IMR-90 (cell line): ENCODE measurements at regions not wholly inside any gene's neighbourhood (a gene's known extent, or its start where the extent isn't known, plus 50 kb on each side); places are given as distances from the start of the nearest gene placed in this dataset.
A peak's percentile ranks its signal among the peaks of the same experiment; 100 is the strongest.

Source experiments
- ATAC-seq: fragments of 200-7000 bp; cut with Tn5 transposase; 2 replicates; pipeline ENCODE4 v1.9.1; 2020; ENCODE audit warnings: low read depth, mild to moderate bottlenecking, moderate library complexity
- BruUV-seq: library from RNA; stranded (reverse); fragments of 400-500 nt; replicated peaks from 2 replicates; lab custom pipeline; 2021; lab: Mats Ljungman, UMichigan
- CTCF ChIA-PET: fragments of 300-600 bp; formaldehyde crosslinking; extraction: SDS; loops from one replicate; lab custom pipeline; 2021; ENCODE audit warnings: antibody characterized with exemption; lab: Yijun Ruan, JAX
- POLR2A ChIA-PET: fragments of 300-600 bp; sonication (Branson Sonifier 250); formaldehyde crosslinking; loops from one replicate; lab custom pipeline; 2022; ENCODE audit warnings: antibody characterized with exemption; ENCODE audit not compliant: unreplicated experiment; lab: Charles Lee
- DNase-seq: peaks from one replicate; pipeline ENCODE4 v3.0.0; 2013
- H2AFZ ChIP-seq: replicated peaks from 2 replicates; pipeline ENCODE3; 2013; ENCODE audit warnings: low read length, mild to moderate bottlenecking; ENCODE audit not compliant: poor library complexity
- H2AK5ac ChIP-seq: 2 replicates; pipeline ENCODE4 v1.6.1; 2013; ENCODE audit warnings: low read depth, low read length, inconsistent platforms
- H2AK9ac ChIP-seq: replicated peaks from 2 replicates; pipeline ENCODE3; 2013; ENCODE audit warnings: mild to moderate bottlenecking, low read depth, low read length, moderate library complexity; ENCODE audit not compliant: poor library complexity
- H2BK120ac ChIP-seq: 2 replicates; pipeline ENCODE4 v1.6.1; 2013; ENCODE audit warnings: low read depth, low read length, inconsistent platforms
- H2BK15ac ChIP-seq: 3 replicates; pipeline ENCODE4 v1.6.1; 2013; ENCODE audit warnings: low read depth, low read length, inconsistent platforms
- H2BK20ac ChIP-seq: 2 replicates; pipeline ENCODE4 v1.6.1; 2013; ENCODE audit warnings: low read depth, mild to moderate bottlenecking, inconsistent platforms, low read length, moderate library complexity
- H2BK5ac ChIP-seq: 2 replicates; pipeline ENCODE4 v1.6.1; 2013; ENCODE audit warnings: mild to moderate bottlenecking, low read depth, low read length, inconsistent platforms; ENCODE audit not compliant: poor library complexity, severe bottlenecking
- H3K14ac ChIP-seq: replicated peaks from 2 replicates; pipeline ENCODE4 v1.6.1; 2013; ENCODE audit warnings: low read depth, low read length, inconsistent platforms
- H3K18ac ChIP-seq: 2 replicates; pipeline ENCODE4 v1.6.1; 2013; ENCODE audit warnings: low read depth, low read length, control low read depth
- H3K23ac ChIP-seq: 2 replicates; pipeline ENCODE4 v1.6.1; 2013; ENCODE audit warnings: low read depth, low read length, inconsistent platforms
- H3K27ac ChIP-seq: 2 replicates; pipeline ENCODE4 v1.5.1; 2013; ENCODE audit warnings: mild to moderate bottlenecking, control low read depth, low read length; ENCODE audit not compliant: insufficient read depth
- H3K27me3 ChIP-seq: 2 replicates; pipeline ENCODE4 v1.6.1; 2013; ENCODE audit warnings: low read length; ENCODE audit not compliant: control insufficient read depth, insufficient read depth
- H3K36me3 ChIP-seq: 2 replicates; pipeline ENCODE4 v1.6.1; 2013; ENCODE audit warnings: low read length, mixed read lengths; ENCODE audit not compliant: control insufficient read depth, insufficient read depth
- H3K4ac ChIP-seq: 2 replicates; pipeline ENCODE4 v1.6.1; 2013; ENCODE audit warnings: low read depth, low read length, inconsistent platforms
- H3K4me1 ChIP-seq: 2 replicates; pipeline ENCODE4 v1.6.1; 2013; ENCODE audit warnings: low read length, mixed read lengths; ENCODE audit not compliant: control insufficient read depth, insufficient read depth
- H3K4me2 ChIP-seq: 2 replicates; pipeline ENCODE4 v1.6.1; 2013; ENCODE audit warnings: low read depth, mild to moderate bottlenecking, control low read depth, low read length, moderate library complexity
- H3K4me3 ChIP-seq: 2 replicates; pipeline ENCODE4 v1.5.1; 2013; ENCODE audit warnings: low read depth, mild to moderate bottlenecking, control low read depth, low read length, moderate library complexity; ENCODE audit not compliant: insufficient read depth
- H3K56ac ChIP-seq: 2 replicates; pipeline ENCODE4 v1.6.1; 2013; ENCODE audit warnings: low read length, inconsistent platforms; ENCODE audit not compliant: insufficient read depth; ENCODE audit errors: extremely low read depth
- H3K79me1 ChIP-seq, 2 experiments: 2 replicates each; pipeline ENCODE4 v1.6.1; 2013; ENCODE audit warnings: low read length in 2 of 2, inconsistent platforms in 1 of 2, low read depth in 1 of 2
- H3K9ac ChIP-seq: 2 replicates; pipeline ENCODE4 v1.6.1; 2013; ENCODE audit warnings: low read depth, low read length, control low read depth
- H3K9me1 ChIP-seq: 2 replicates; pipeline ENCODE4 v1.6.1; 2013; ENCODE audit warnings: low read length, inconsistent platforms; ENCODE audit not compliant: insufficient read depth
- H3K9me3 ChIP-seq: 2 replicates; pipeline ENCODE4 v1.6.1; 2013; ENCODE audit warnings: low read length; ENCODE audit not compliant: control insufficient read depth, insufficient read depth
- H4K20me1 ChIP-seq: 2 replicates; pipeline ENCODE4 v1.6.1; 2013; ENCODE audit warnings: low read length, inconsistent platforms; ENCODE audit not compliant: insufficient read depth
- H4K5ac ChIP-seq: 2 replicates; pipeline ENCODE4 v1.6.1; 2013; ENCODE audit warnings: mild to moderate bottlenecking, low read depth, low read length, control low read depth
- H4K8ac ChIP-seq, 2 experiments: 2 replicates each; pipeline ENCODE4 v1.6.1; 2013; ENCODE audit warnings: low read depth in 2 of 2, low read length in 2 of 2, control low read depth in 1 of 2, inconsistent platforms in 1 of 2
- H4K91ac ChIP-seq: 2 replicates; pipeline ENCODE4 v1.6.1; 2013; ENCODE audit warnings: low read depth, low read length, inconsistent platforms; ENCODE audit not compliant: insufficient read depth
- BHLHE40 ChIP-seq: fragments of 150-350 bp; IDR thresholded peaks from 2 replicates; pipeline ENCODE4 v1.6.1; 2016; ENCODE audit warnings: mild to moderate bottlenecking, low read depth, low read length
- CEBPB ChIP-seq: IDR thresholded peaks from 2 replicates; pipeline ENCODE4 v1.6.1; 2012; ENCODE audit warnings: low read depth, low read length, improper control_type of control experiment
- CHD1 ChIP-seq: IDR thresholded peaks from 2 replicates; pipeline ENCODE4 v1.6.1; 2012; ENCODE audit warnings: low read depth, low read length, improper control_type of control experiment
- FOS ChIP-seq: fragments of 150-350 bp; IDR thresholded peaks from 2 replicates; pipeline ENCODE4 v1.6.1; 2016; ENCODE audit warnings: low read depth, low read length
- MAFK ChIP-seq: IDR thresholded peaks from 2 replicates; pipeline ENCODE4 v1.6.1; 2012; ENCODE audit warnings: low read depth, low read length, improper control_type of control experiment
- MAZ ChIP-seq: IDR thresholded peaks from 2 replicates; pipeline ENCODE4 v1.6.1; 2012; ENCODE audit warnings: low read depth, mild to moderate bottlenecking, low read length, improper control_type of control experiment, moderate library complexity, borderline replicate concordance
- MXI1 ChIP-seq: IDR thresholded peaks from 2 replicates; pipeline ENCODE4 v1.6.1; 2012; ENCODE audit warnings: low read depth, mild to moderate bottlenecking, low read length, moderate library complexity, borderline replicate concordance
- NFE2L2 ChIP-seq: fragments of 150-350 bp; IDR thresholded peaks from 2 replicates; pipeline ENCODE4 v1.6.1; 2016; ENCODE audit warnings: low read depth, mild to moderate bottlenecking, low read length
- POLR2A ChIP-seq: IDR thresholded peaks from 2 replicates; pipeline ENCODE4 v1.6.1; 2012; ENCODE audit warnings: mild to moderate bottlenecking, low read depth, low read length
- RAD21 ChIP-seq: IDR thresholded peaks from 2 replicates; pipeline ENCODE4 v1.6.1; 2012; ENCODE audit warnings: low read length, improper control_type of control experiment
- RCOR1 ChIP-seq: IDR thresholded peaks from 2 replicates; pipeline ENCODE4 v1.6.1; 2012; ENCODE audit warnings: mild to moderate bottlenecking, low read length, improper control_type of control experiment; ENCODE audit not compliant: insufficient replicate concordance
- RFX5 ChIP-seq: IDR thresholded peaks from 2 replicates; pipeline ENCODE4 v1.8.0; 2012; ENCODE audit warnings: low read depth, mild to moderate bottlenecking, low read length, moderate library complexity
- SMC3 ChIP-seq: fragments of 150-350 bp; IDR thresholded peaks from 2 replicates; pipeline ENCODE4 v1.6.1; 2016; ENCODE audit warnings: low read depth, mild to moderate bottlenecking, antibody characterized with exemption, low read length, moderate library complexity
- USF2 ChIP-seq: fragments of 150-350 bp; IDR thresholded peaks from 2 replicates; pipeline ENCODE4 v1.6.1; 2017; ENCODE audit warnings: mild to moderate bottlenecking, antibody characterized with exemption, low read length, low read depth
- dilution Hi-C: fragments of 300-500 bp; cut with HindIII; formaldehyde crosslinking; loops from one replicate; pipeline ENCODE4 v1.14.3; 2018; ENCODE audit warnings: low sequenced_read_pairs; ENCODE audit not compliant: unreplicated experiment
- in situ Hi-C: fragments of 300-500 bp; cut with MboI; formaldehyde crosslinking; loops from 3 replicates; pipeline ENCODE4 v1.14.3; 2019; ENCODE audit warnings: low sequenced_read_pairs, inconsistent platforms, mixed read lengths
- intact Hi-C: fragments of 100-400 bp; cut with micrococcal nuclease; formaldehyde crosslinking; loops from 2 replicates; pipeline ENCODE4 v1.10.0; 2022
- TF ChIP-seq, protein P1 (sequence below): fragments of 150-350 bp; IDR thresholded peaks from 2 replicates; pipeline ENCODE4 v1.6.1; 2016; ENCODE audit warnings: low read depth, mild to moderate bottlenecking, low read length, moderate library complexity, borderline replicate concordance
- TF ChIP-seq, protein P2 (sequence below): conservative IDR thresholded peaks from 2 replicates; pipeline ENCODE4 v1.5.1; 2012; ENCODE audit warnings: mild to moderate bottlenecking, low read depth, low read length, improper control_type of control experiment

GRCh38 chr4:127012549-127012948, 620.2 kb upstream of the INTU start:
- intact Hi-C loops (no loop called here), in situ Hi-C loops (no loop called here), dilution Hi-C loops (no loop called here)
- Histone ChIP-seq H3K27ac (no peak overlapping the region), H2BK120ac (no peak overlapping the region), H3K4me3 (no peak overlapping the region), H4K91ac (no peak overlapping the region), H3K18ac (no peak overlapping the region), H2AK9ac (no peak overlapping the region), H3K36me3 (no peaks in the 10 kb centered on the region), H3K27me3 (no peaks in the 10 kb centered on the region), H4K20me1 (no peaks in the 10 kb centered on the region), H2BK5ac (no peak overlapping the region), H2BK15ac (no peak overlapping the region), H3K14ac (no peak overlapping the region), H3K4ac (no peak overlapping the region), H2AK5ac (no peak overlapping the region), H3K9me1 (peaks cover 3% of the 10 kb centered on the region; the same call in 1 of the 2 replicates), H3K9ac (no peak overlapping the region), H4K8ac (no peak overlapping the region), H4K5ac (no peak overlapping the region), H3K56ac (no peak overlapping the region), H2AFZ (no peak overlapping the region), H3K79me1 (no peaks in the 10 kb centered on the region), H3K4me1 (peaks cover 4% of the 10 kb centered on the region; the same call in 1 of the 2 replicates), H3K9me3 (no peaks in the 10 kb centered on the region), H2BK20ac (no peak overlapping the region), H3K23ac (no peak overlapping the region), H3K4me2 (no peak overlapping the region)
- DNase-seq = peak; percentile 59
- TF ChIP-seq NFE2L2 (no peak), CHD1 (no peak), SMC3 (no peak), RAD21 (no peak), RFX5 (no peak), MAZ (no peak), POLR2A (no peak), USF2 (no peak), BHLHE40 (no peak), MAFK (no peak), RCOR1 (no peak), MXI1 (no peak), FOS (no peak), CEBPB (no peak)
- TF ChIP-seq, protein P1, sequence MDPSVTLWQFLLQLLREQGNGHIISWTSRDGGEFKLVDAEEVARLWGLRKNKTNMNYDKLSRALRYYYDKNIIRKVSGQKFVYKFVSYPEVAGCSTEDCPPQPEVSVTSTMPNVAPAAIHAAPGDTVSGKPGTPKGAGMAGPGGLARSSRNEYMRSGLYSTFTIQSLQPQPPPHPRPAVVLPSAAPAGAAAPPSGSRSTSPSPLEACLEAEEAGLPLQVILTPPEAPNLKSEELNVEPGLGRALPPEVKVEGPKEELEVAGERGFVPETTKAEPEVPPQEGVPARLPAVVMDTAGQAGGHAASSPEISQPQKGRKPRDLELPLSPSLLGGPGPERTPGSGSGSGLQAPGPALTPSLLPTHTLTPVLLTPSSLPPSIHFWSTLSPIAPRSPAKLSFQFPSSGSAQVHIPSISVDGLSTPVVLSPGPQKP = no peak
- TF ChIP-seq, protein P2, sequence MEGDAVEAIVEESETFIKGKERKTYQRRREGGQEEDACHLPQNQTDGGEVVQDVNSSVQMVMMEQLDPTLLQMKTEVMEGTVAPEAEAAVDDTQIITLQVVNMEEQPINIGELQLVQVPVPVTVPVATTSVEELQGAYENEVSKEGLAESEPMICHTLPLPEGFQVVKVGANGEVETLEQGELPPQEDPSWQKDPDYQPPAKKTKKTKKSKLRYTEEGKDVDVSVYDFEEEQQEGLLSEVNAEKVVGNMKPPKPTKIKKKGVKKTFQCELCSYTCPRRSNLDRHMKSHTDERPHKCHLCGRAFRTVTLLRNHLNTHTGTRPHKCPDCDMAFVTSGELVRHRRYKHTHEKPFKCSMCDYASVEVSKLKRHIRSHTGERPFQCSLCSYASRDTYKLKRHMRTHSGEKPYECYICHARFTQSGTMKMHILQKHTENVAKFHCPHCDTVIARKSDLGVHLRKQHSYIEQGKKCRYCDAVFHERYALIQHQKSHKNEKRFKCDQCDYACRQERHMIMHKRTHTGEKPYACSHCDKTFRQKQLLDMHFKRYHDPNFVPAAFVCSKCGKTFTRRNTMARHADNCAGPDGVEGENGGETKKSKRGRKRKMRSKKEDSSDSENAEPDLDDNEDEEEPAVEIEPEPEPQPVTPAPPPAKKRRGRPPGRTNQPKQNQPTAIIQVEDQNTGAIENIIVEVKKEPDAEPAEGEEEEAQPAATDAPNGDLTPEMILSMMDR = no peak
- CTCF ChIA-PET = interaction anchor here (0.7 kb wide), 1 partner anchor 594 kb away, joined by 5 read pairs; no protein-coding TSS in a partner anchor
- POLR2A ChIA-PET = no interaction called here
- ATAC-seq = no peak
- BruUV-seq = no TSS peak
